Stimulated activated naive CD8-positive, alpha-beta T cell treated with anti-CD3 and anti-CD28 coated beads, Interleukin-15, amount 100 ng/mL, for 72 hours (primary cell): ENCODE measurements at regions not wholly inside any gene's neighbourhood (a gene's known extent, or its start where the extent isn't known, plus 50 kb on each side); places are given as distances from the start of the nearest gene placed in this dataset.
"Not testable (repeated sequence)": the region's sequence is repeated elsewhere in the genome, so short reads cannot be mapped to it uniquely, and the experiment has no call there.

Source experiments
- ATAC-seq: fragments of 150-1000 bp; cut with Tn5 transposase; 2 replicates; pipeline ENCODE4 v1.10.0; 2021; ENCODE audit warnings: mild to moderate bottlenecking, moderate library complexity
- DNase-seq, 2 donors: peaks; one replicate each; pipeline ENCODE4 v3.0.0; 2021 to 2022
- H3K27ac Mint-ChIP-seq, 2 donors: one replicate each; pipeline ENCODE4 v1.8.0; 2022; ENCODE audit warnings: mild to moderate bottlenecking in 2 of 2, mixed read lengths in 2 of 2, moderate library complexity in 2 of 2
- H3K27me3 Mint-ChIP-seq: one replicate; pipeline ENCODE4 v1.8.0; 2022; ENCODE audit warnings: mixed read lengths
- H3K4me1 Mint-ChIP-seq: one replicate; pipeline ENCODE4 v1.8.0; 2022; ENCODE audit warnings: mild to moderate bottlenecking, mixed read lengths
- H3K4me3 Mint-ChIP-seq, 2 donors: one replicate each; pipeline ENCODE4 v1.8.0; 2022; ENCODE audit warnings: mild to moderate bottlenecking in 2 of 2, mixed read lengths in 2 of 2, moderate library complexity in 1 of 2
- H3K9me3 Mint-ChIP-seq, 2 donors: one replicate each; pipeline ENCODE4 v1.8.0; 2022; ENCODE audit warnings: mixed read lengths in 2 of 2

DNA sequence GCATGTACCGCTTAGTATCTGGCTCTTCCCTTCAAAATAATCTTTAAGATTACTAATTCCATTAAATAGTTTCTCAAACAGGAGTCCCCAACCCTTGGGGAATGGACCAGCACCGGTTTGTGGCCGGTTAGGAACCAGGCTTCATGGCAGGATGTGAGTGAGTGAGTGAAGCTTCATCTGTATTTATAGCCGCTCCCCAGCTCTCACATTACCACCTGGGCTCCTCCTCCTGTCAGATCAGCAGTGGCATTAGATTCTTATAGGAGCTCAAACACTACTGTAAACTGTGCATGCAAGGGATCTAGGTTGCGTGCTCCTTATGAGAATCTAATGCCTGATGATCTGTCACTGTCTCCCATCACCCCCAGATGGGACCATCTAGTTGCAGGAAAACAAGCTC is 332.6 kb upstream of the ZNF608 start:
- not testable (repeated sequence) for DNase-seq, ATAC-seq, H3K27ac Mint-ChIP-seq, H3K4me3 Mint-ChIP-seq, H3K27me3 Mint-ChIP-seq, H3K4me1 Mint-ChIP-seq, H3K9me3 Mint-ChIP-seq

DNA sequence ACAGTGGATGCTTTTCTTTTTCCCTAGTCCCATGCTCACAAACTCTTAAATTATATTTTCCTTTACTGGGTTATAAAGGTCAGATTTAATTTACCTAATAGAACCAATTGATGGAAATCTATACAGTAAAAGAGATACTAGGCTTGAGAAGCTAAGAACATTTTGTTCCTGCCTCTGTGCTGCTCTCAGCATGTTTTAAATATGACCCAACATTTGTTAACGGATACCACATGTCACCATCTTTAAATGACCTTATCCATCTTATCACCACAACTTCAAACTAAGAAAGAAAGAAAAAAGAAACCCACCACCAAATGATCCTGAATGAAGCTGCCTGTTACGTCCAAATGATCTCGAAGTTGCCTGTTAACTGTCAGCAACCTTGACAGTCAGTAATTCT is 334.7 kb upstream of the ZNF608 start:
- no peak for DNase-seq
- no peak overlapping the region for H3K4me3 Mint-ChIP-seq
- H3K27ac Mint-ChIP-seq, result no peak overlapping the region
- H3K4me1 Mint-ChIP-seq, result no peaks in the 10 kb centered on the region
- no peak for ATAC-seq
- H3K9me3 Mint-ChIP-seq, result no peaks in the 10 kb centered on the region
- H3K27me3 Mint-ChIP-seq, result no peaks in the 10 kb centered on the region

- ATAC-seq, result no peak
- no peaks in the 10 kb centered on the region for H3K4me1 Mint-ChIP-seq
- H3K27me3 Mint-ChIP-seq, result no peaks in the 10 kb centered on the region
- H3K27ac Mint-ChIP-seq, result no peak overlapping the region
- no peak overlapping the region for H3K4me3 Mint-ChIP-seq
- H3K9me3 Mint-ChIP-seq, result peaks cover 0 to 4% of the 10 kb centered on the region in 2 donors
- no peak for DNase-seq
Observed at GRCh38 chr5:125083981-125084380, 337.5 kb upstream of the ZNF608 start.

- Mint-ChIP-seq H3K27me3 (no peaks in the 10 kb centered on the region), H3K27ac (no peak overlapping the region), H3K9me3 (peaks cover 0 to 4% of the 10 kb centered on the region in 2 donors), H3K4me3 (no peak overlapping the region), H3K4me1 (no peaks in the 10 kb centered on the region)
- DNase-seq (no peak), ATAC-seq (no peak)
Observed at GRCh38 chr5:125085797-125086505, 339.5 kb upstream of the ZNF608 start.

DNA sequence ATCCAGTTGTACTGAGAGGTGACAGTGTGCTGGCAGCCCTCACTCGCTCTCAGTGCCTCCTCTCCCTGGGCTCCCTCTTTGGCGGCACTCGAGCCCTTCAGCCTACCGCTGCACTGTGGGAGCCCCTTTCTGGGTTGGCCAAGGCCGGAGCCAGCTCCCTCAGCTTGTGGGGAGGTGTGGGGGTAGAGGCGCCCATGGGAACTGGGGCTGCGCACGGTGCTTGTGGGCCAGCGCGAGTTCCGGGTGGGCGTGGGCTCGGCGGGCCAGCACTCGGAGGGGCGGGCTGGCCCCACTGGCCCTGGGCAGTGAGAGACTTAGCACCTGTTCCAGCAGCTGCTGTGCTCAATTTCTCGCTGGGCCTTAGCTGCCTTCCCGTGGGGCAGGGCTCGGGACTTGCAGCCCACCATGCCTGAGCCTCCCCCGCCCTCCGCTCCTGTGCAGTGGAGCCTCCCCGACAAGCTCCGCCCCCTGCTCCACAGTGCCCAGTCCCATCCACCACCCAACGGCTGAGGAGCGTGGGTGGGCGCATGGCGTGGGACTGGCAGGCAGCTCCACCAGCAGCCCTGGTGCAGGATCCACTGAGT is 342.2 kb upstream of the ZNF608 start:
- Mint-ChIP-seq H3K27ac (no peak overlapping the region), H3K4me1 (no peaks in the 10 kb centered on the region), H3K9me3 (peaks cover 4 to 9% of the 10 kb centered on the region in 2 donors), H3K4me3 (no peak overlapping the region), H3K27me3 (no peaks in the 10 kb centered on the region)
- ATAC-seq (no peak), DNase-seq (no peak)

DNA sequence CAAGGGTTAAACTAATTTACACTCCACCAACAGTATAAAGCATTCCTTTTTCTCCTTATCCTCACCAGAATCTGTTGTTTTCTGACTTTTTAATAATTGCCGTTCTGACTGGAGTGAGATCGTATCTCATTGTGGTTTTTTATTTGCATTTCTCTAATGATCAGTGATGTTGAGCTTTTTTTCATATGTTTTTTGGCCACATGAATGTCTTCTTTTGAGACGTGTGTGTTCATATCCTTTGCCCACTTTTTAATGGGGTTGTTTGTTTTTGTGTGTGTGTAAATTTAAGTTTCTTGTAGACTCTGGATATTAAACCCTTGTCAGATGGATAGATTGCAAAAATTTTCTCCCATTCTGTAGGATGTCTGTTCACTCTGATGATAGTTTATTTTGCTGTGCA is 345.7 kb upstream of the ZNF608 start:
- not testable (repeated sequence) for H3K27me3 Mint-ChIP-seq, H3K4me3 Mint-ChIP-seq, DNase-seq, ATAC-seq, H3K27ac Mint-ChIP-seq, H3K4me1 Mint-ChIP-seq
- peaks cover 10 to 16% of the 10 kb centered on the region in 2 donors for H3K9me3 Mint-ChIP-seq

DNA sequence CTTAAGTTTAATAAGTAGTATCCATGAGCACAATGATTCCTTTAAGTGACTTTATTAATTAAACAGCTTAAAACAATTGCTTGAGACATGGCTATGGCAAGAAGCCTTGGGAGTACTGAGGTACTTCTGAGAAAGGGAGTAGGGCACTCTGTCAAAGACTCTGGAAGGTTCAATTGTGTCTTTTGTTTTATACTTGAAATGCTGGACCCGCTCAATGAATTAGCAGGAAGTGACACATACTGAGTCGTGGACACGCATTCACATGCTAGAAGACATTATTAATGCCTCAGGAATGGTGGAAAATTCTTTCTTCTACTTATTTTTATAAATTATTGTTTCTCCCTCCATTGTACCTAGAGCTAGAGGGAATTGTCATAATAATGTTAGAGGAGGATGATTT is 347.3 kb upstream of the ZNF608 start:
- H3K9me3 Mint-ChIP-seq, result peaks cover 9 to 16% of the 10 kb centered on the region in 2 donors
- no peaks in the 10 kb centered on the region for H3K27me3 Mint-ChIP-seq
- ATAC-seq (no peak), DNase-seq (no peak)
- H3K4me3 Mint-ChIP-seq, result no peak overlapping the region
- H3K4me1 Mint-ChIP-seq, result no peaks in the 10 kb centered on the region
- H3K27ac Mint-ChIP-seq, result no peak overlapping the region

GRCh38 chr5:125100342-125100741 is 353.9 kb upstream of the ZNF608 start:
- H3K27me3 Mint-ChIP-seq, result no peaks in the 10 kb centered on the region
- no peak overlapping the region for H3K4me3 Mint-ChIP-seq
- H3K4me1 Mint-ChIP-seq, result no peaks in the 10 kb centered on the region
- H3K27ac Mint-ChIP-seq, result no peak overlapping the region
- no peak for DNase-seq
- no peak for ATAC-seq
- H3K9me3 Mint-ChIP-seq, result peaks cover 5 to 6% of the 10 kb centered on the region in 2 donors

DNA sequence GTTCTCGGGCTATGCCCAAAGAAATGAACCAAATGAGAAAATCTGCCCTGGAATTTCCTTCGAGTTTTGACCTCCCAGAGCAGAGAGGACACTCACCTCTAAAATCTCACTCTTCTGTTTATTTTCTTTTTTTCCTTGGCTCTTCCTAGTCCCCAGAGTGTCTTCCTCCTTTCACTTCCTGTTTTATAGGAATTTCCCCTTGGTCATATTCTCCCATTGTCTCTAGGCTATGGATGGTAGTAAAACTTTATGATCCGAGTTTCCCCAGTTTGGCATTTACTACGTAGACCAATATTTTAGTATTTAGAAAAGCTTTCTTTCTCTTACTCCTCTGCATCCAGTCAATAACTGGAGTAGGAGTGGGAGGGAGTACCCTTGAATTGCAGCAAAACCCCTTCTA is 354.5 kb upstream of the ZNF608 start:
- Mint-ChIP-seq H3K4me3 (no peak overlapping the region), H3K27me3 (no peaks in the 10 kb centered on the region), H3K9me3 (peaks cover 4 to 5% of the 10 kb centered on the region in 2 donors), H3K27ac (no peak overlapping the region), H3K4me1 (no peaks in the 10 kb centered on the region)
- ATAC-seq (no peak), DNase-seq (no peak)

- Mint-ChIP-seq H3K4me3 (no peak overlapping the region), H3K9me3 (peaks cover 0 to 5% of the 10 kb centered on the region in 2 donors), H3K27ac (no peak overlapping the region), H3K4me1 (no peaks in the 10 kb centered on the region), H3K27me3 (no peaks in the 10 kb centered on the region)
- DNase-seq, result no peak
- ATAC-seq, result no peak
Observed at GRCh38 chr5:125103459-125103858, 357.0 kb upstream of the ZNF608 start.

DNA sequence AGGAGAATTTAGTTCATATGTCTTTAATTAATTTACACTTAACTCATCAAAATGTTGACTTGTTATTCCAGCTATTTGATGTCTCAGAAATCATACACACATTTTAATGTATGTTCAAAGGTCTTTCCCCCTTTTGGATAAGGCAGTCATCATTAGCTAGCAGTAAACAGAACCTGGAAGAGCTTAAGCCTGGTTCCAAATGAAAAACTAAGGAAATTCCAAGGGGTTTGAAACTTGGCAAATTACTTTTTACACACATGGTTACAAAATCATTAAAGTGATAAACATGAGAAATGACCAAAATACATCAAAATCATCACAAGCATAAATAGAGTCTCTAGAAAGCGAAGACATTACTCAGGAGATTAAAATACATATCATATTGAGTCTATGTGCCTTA is 359.8 kb upstream of the ZNF608 start:
- DNase-seq, result no peak
- peaks cover 2 to 3% of the 10 kb centered on the region in 2 donors for H3K9me3 Mint-ChIP-seq
- no peak for ATAC-seq
- no peak overlapping the region for H3K4me3 Mint-ChIP-seq
- H3K27me3 Mint-ChIP-seq, result no peaks in the 10 kb centered on the region
- H3K4me1 Mint-ChIP-seq, result no peaks in the 10 kb centered on the region
- no peak overlapping the region for H3K27ac Mint-ChIP-seq

GRCh38 chr5:125106881-125107280 is 360.4 kb upstream of the ZNF608 start:
- Mint-ChIP-seq H3K4me1 (no peaks in the 10 kb centered on the region), H3K27ac (no peak overlapping the region), H3K4me3 (no peak overlapping the region), H3K27me3 (no peaks in the 10 kb centered on the region), H3K9me3 (peaks cover 8 to 9% of the 10 kb centered on the region in 2 donors)
- ATAC-seq (no peak), DNase-seq (no peak)

DNA sequence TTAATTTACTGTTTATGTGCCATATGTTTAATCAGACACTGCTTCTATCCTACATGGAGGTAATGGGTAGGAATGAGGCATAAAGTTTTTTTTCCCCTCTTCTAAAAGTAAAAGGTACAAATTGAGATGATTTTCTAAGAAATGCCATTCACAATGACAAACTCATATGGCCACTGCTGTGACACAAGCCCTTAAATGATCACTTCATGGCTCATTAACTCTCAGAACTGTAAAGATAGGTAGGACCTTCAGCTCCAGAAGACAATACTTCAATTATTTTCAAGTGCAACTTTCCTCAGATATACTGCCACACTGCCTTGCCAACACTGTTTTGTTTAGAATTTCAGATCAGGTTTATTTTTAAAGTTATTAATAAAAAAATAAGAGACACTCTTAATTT is 362.9 kb upstream of the ZNF608 start:
- no peak for DNase-seq
- Mint-ChIP-seq H3K4me3 (no peak overlapping the region), H3K9me3 (peaks cover 9% of the 10 kb centered on the region in 2 donors), H3K27ac (no peak overlapping the region), H3K27me3 (no peaks in the 10 kb centered on the region), H3K4me1 (no peaks in the 10 kb centered on the region)
- no peak for ATAC-seq

GRCh38 chr5:125109816-125110215 is 363.4 kb upstream of the ZNF608 start:
- ATAC-seq, result no peak
- H3K9me3 Mint-ChIP-seq, result peaks cover 9% of the 10 kb centered on the region in 2 donors
- no peaks in the 10 kb centered on the region for H3K27me3 Mint-ChIP-seq
- no peak overlapping the region for H3K27ac Mint-ChIP-seq
- H3K4me1 Mint-ChIP-seq, result no peaks in the 10 kb centered on the region
- H3K4me3 Mint-ChIP-seq, result no peak overlapping the region
- DNase-seq, result no peak

DNA sequence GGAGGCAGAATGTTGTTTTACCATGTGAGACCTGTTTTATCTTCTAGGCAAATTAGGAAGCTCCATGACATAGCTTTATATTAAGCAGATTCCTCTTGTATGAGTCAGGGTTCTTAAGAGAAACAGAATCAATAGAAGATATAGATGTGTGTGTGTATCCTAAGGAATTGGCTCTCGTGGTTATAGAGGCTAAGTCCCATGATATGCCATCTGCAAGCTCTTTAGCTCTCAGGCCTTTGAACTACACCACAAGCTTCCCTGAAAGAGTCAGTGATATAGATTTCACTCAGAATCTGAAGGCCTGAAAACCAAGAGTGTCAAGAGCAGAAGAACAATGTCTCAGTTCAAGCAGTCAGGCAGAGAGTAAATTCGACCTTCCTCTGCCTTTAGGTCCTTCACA is 365.8 kb upstream of the ZNF608 start:
- DNase-seq, result no peak
- no peak for ATAC-seq
- Mint-ChIP-seq H3K4me3 (no peak overlapping the region), H3K27me3 (no peaks in the 10 kb centered on the region), H3K27ac (no peak overlapping the region), H3K9me3 (peaks cover 9% of the 10 kb centered on the region in 2 donors), H3K4me1 (no peaks in the 10 kb centered on the region)

- Mint-ChIP-seq H3K27ac (no peak overlapping the region), H3K27me3 (no peaks in the 10 kb centered on the region), H3K4me3 (no peak overlapping the region), H3K9me3 (peaks cover 9% of the 10 kb centered on the region in 2 donors), H3K4me1 (no peaks in the 10 kb centered on the region)
- ATAC-seq, result no peak
- no peak for DNase-seq
Observed at GRCh38 chr5:125113328-125113727, 366.9 kb upstream of the ZNF608 start.

DNA sequence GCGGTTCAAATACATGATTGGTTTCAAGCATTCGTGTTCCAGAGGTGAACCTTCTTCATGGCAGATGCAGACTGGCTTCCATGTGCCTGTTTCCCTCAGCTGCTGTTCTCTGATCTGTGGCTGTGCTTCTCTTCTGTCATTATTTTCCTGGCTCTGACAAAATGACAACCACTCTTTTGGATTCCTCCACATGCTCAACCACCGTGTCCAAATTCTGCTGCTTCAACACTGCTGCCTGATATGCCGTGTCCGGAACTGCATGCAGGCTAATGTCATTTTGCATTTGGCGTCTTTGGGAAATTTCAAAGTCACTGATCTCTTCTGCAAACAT is 368.7 kb upstream of the ZNF608 start:
- ATAC-seq (no peak), DNase-seq (no peak)
- H3K9me3 Mint-ChIP-seq, result peaks cover 9% of the 10 kb centered on the region in 2 donors
- H3K27me3 Mint-ChIP-seq, result no peaks in the 10 kb centered on the region
- H3K4me3 Mint-ChIP-seq, result no peak overlapping the region
- no peaks in the 10 kb centered on the region for H3K4me1 Mint-ChIP-seq
- H3K27ac Mint-ChIP-seq, result no peak overlapping the region
